ENCODE measurements at regions not wholly inside any gene's neighbourhood (a gene's known extent, or its start where the extent isn't known, plus 50 kb on each side); places are given as distances from the start of the nearest gene placed in this dataset.

- TF ChIP-seq CTCF (IDR thresholded peaks at IDR 0.05; ENCODE audit: unreplicated experiment in 3 of 3) = no peak
- Mint-ChIP-seq H3K36me3 (ENCODE audit: low read depth) (no peaks in the 10 kb centered on the region), H3K4me1 (peaks cover 32% of the 10 kb centered on the region), H3K4me3 (no peak overlapping the region), H3K27ac (no peak overlapping the region), H3K27me3 (ENCODE audit: low read depth) (no peaks in the 10 kb centered on the region), H3K9me3 (no peaks in the 10 kb centered on the region)
Observed at GRCh38 chr5:124457901-124458300, 288.5 kb downstream of the ZNF608 start.

GRCh38 chr5:124457101-124457500, 289.3 kb downstream of the ZNF608 start:
- Mint-ChIP-seq H3K9me3 (no peaks in the 10 kb centered on the region), H3K27me3 (ENCODE audit: low read depth) (peaks cover under 1% of the 10 kb centered on the region), H3K36me3 (ENCODE audit: low read depth) (no peaks in the 10 kb centered on the region), H3K4me1 (peaks cover 34% of the 10 kb centered on the region), H3K4me3 (no peak overlapping the region), H3K27ac (no peak overlapping the region)
- no peak for TF ChIP-seq CTCF (IDR thresholded peaks at IDR 0.05; ENCODE audit: unreplicated experiment in 3 of 3)

- H3K4me3 Mint-ChIP-seq = no peak overlapping the region
- peaks cover 3% of the 10 kb centered on the region for H3K27me3 Mint-ChIP-seq (ENCODE audit: low read depth)
- no peak overlapping the region for H3K27ac Mint-ChIP-seq
- TF ChIP-seq CTCF (IDR thresholded peaks at IDR 0.05; ENCODE audit: unreplicated experiment in 3 of 3) = no peak
- H3K36me3 Mint-ChIP-seq (ENCODE audit: low read depth) = no peaks in the 10 kb centered on the region
- no peaks in the 10 kb centered on the region for H3K9me3 Mint-ChIP-seq
- peaks cover 30% of the 10 kb centered on the region for H3K4me1 Mint-ChIP-seq
Observed at GRCh38 chr5:124456249-124456648, 290.2 kb downstream of the ZNF608 start.

GRCh38 chr5:124454081-124454480, 292.4 kb downstream of the ZNF608 start:
- no peak overlapping the region for H3K27ac Mint-ChIP-seq
- H3K36me3 Mint-ChIP-seq (ENCODE audit: low read depth) = no peaks in the 10 kb centered on the region
- no peaks in the 10 kb centered on the region for H3K9me3 Mint-ChIP-seq
- no peak overlapping the region for H3K4me3 Mint-ChIP-seq
- peaks cover 12% of the 10 kb centered on the region for H3K4me1 Mint-ChIP-seq
- no peak for TF ChIP-seq CTCF (IDR thresholded peaks at IDR 0.05; ENCODE audit: unreplicated experiment in 3 of 3)
- peaks cover 14% of the 10 kb centered on the region for H3K27me3 Mint-ChIP-seq (ENCODE audit: low read depth)

GRCh38 chr5:124453221-124454051, 293.0 kb downstream of the ZNF608 start:
- Mint-ChIP-seq H3K27me3 (ENCODE audit: low read depth) (peaks cover 14% of the 10 kb centered on the region), H3K4me1 (peaks cover 9% of the 10 kb centered on the region), H3K4me3 (no peak overlapping the region), H3K36me3 (ENCODE audit: low read depth) (no peaks in the 10 kb centered on the region), H3K9me3 (no peaks in the 10 kb centered on the region), H3K27ac (no peak overlapping the region)
- no peak for TF ChIP-seq CTCF (IDR thresholded peaks at IDR 0.05; ENCODE audit: unreplicated experiment in 3 of 3)

GRCh38 chr5:124452412-124452811, 294.0 kb downstream of the ZNF608 start:
- H3K27ac Mint-ChIP-seq = peak overlapping the region in 1 of 3 experiments; percentile 20

More at GRCh38 chr5:124452412-124452811, 294.0 kb downstream of the ZNF608 start:
- TF ChIP-seq CTCF (IDR thresholded peaks at IDR 0.05; ENCODE audit: unreplicated experiment in 3 of 3) = no peak
- H3K27me3 Mint-ChIP-seq (ENCODE audit: low read depth) = peaks cover 14% of the 10 kb centered on the region
- H3K4me1 Mint-ChIP-seq = peaks cover 8% of the 10 kb centered on the region
- no peaks in the 10 kb centered on the region for H3K36me3 Mint-ChIP-seq (ENCODE audit: low read depth)
- H3K4me3 Mint-ChIP-seq = no peak overlapping the region
- H3K9me3 Mint-ChIP-seq = no peaks in the 10 kb centered on the region

Measured in nephron (organoid).